ENCODE measurements at regions not wholly inside any gene's neighbourhood (a gene's known extent, or its start where the extent isn't known, plus 50 kb on each side); places are given as distances from the start of the nearest gene placed in this dataset.

DNA sequence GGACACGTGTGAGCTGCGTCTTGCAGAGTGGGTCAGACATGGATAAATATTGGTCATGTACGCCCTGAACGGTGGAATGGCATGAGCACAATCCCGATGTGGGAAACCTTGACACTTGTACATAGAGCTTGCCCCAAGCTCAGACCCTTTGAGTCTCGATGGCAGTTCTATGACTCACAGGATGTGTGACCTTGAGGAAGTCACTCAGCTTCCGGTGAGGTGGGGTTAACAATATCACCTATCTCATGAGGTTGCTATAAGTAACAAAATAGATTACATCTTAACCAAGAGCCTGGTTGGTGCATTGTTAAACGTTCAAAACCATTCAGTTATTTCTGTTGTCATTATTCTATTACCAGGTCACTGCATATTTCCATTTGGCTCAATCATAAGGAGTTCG is 109.1 kb upstream of the TBL1X start:
- no peak for ATAC-seq
- intact Hi-C loops (cut with DNase I), result no loop called here
- no peaks in the 10 kb centered on the region for H3K9me3 ChIP-seq

DNA sequence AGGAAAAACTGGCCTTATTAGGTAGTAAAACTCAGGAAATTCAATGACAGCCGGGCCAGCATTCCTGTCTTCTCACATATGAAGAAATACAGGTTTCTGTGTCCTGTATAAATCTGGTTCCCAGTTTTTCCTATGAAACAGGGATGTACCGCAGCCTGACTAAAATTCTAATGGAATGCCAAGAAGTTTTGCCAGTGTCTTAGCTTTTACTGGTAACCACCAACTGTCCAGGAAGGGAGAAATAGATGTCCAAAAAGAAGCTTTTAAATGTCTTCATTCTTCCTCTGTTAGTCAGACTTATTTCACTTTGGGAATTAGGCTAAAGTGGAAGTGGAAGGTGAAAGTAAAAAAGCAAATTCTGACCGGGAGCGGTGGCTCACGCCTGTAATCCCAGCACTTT is 108.0 kb upstream of the TBL1X start:
- Histone ChIP-seq H3K4me1 (peaks cover 5 to 6% of the 10 kb centered on the region in 2 donors), H3K27ac (no peak overlapping the region), H3K27me3 (no peaks in the 10 kb centered on the region), H3K9me3 (no peaks in the 10 kb centered on the region), H3K36me3 (no peaks in the 10 kb centered on the region), H3K4me3 (no peak overlapping the region)
- intact Hi-C loops (cut with DNase I), result no loop called here
- TF ChIP-seq, protein P1, sequence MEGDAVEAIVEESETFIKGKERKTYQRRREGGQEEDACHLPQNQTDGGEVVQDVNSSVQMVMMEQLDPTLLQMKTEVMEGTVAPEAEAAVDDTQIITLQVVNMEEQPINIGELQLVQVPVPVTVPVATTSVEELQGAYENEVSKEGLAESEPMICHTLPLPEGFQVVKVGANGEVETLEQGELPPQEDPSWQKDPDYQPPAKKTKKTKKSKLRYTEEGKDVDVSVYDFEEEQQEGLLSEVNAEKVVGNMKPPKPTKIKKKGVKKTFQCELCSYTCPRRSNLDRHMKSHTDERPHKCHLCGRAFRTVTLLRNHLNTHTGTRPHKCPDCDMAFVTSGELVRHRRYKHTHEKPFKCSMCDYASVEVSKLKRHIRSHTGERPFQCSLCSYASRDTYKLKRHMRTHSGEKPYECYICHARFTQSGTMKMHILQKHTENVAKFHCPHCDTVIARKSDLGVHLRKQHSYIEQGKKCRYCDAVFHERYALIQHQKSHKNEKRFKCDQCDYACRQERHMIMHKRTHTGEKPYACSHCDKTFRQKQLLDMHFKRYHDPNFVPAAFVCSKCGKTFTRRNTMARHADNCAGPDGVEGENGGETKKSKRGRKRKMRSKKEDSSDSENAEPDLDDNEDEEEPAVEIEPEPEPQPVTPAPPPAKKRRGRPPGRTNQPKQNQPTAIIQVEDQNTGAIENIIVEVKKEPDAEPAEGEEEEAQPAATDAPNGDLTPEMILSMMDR (IDR thresholded peaks at IDR 0.05), result no peak
- no peak for DNase-seq
- ATAC-seq, result no peak

More for the DNA sequence above, 109.1 kb upstream of the TBL1X start:
- Histone ChIP-seq H3K27me3 (no peaks in the 10 kb centered on the region), H3K4me3 (no peak overlapping the region), H3K36me3 (no peaks in the 10 kb centered on the region), H3K4me1 (peaks cover 6 to 7% of the 10 kb centered on the region in 2 donors), H3K27ac (no peak overlapping the region)
- TF ChIP-seq, protein P1 (IDR thresholded peaks at IDR 0.05), result no peak
- DNase-seq, result no peak

DNA sequence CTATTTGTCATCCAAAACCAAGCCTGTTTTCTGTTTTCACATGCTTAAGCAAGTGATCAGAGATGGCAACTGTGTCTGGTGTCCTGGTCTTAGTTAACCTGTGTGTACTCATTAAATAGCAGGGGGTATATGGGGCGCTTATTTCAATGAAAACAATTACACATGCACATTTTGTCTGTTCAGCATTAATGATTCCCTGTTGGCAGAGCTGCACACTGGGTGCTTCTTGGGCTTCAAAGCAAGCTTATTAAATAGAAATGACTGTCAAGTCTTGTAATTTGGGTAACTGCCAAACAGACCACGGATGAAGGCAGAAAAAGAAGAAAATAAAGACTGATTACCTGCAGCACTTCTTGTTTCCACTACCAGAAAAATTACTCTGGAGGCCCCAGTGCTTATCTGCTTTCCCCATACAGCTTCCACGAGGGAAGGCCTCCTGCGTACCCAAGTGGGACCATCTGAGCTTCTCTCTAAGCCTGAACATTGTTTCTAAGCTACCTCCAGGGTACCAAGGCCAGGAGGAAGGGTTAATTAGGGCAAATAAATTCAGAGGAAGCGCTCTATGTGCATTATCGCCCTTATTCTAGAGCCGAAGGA is 107.2 kb upstream of the TBL1X start:
- TF ChIP-seq, protein P1 (IDR thresholded peaks at IDR 0.05), result no peak

DNA sequence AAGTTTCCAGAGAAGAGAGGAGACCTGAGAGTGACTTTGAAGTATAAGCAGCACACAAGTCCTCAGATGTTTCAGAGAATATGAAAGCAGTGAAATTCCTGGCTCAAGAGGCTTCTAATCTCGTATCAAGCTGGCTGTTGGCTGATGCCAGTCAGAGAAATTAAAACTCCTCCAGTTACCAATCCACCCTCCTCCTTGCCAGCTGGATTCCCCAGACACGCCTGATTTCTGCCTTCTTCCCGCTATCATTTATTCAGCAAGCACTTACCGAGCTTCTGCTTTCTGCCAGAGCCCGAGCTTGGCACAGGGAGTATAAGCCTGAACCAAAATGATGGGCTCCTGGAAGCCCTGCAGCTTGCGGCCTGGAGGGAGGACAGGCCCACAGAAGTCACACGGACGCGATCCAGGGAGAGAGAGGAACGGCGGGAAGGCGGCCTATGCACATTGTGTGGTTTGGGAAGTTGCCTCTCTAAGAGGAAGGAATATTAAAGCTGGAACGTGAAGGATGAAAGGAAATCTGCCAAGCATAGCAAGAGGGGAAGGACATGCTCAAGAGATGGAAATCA is 102.4 kb upstream of the TBL1X start:
- H3K4me3 ChIP-seq, result no peak overlapping the region
- intact Hi-C loops (cut with DNase I), result no loop called here
- no peak for DNase-seq
- H3K36me3 ChIP-seq, result no peaks in the 10 kb centered on the region
- TF ChIP-seq, protein P1 (IDR thresholded peaks at IDR 0.05), result no peak
- H3K27ac ChIP-seq, result no peak overlapping the region
- H3K4me1 ChIP-seq, result no peaks in the 10 kb centered on the region
- H3K9me3 ChIP-seq, result no peaks in the 10 kb centered on the region
- no peak for ATAC-seq
- H3K27me3 ChIP-seq, result no peaks in the 10 kb centered on the region

More for the DNA sequence above, 107.2 kb upstream of the TBL1X start:
- Histone ChIP-seq H3K4me1 (no peaks in the 10 kb centered on the region), H3K4me3 (no peak overlapping the region), H3K27me3 (no peaks in the 10 kb centered on the region), H3K9me3 (no peaks in the 10 kb centered on the region), H3K36me3 (no peaks in the 10 kb centered on the region), H3K27ac (no peak overlapping the region)
- DNase-seq, result no peak
- intact Hi-C loops (cut with DNase I), result no loop called here
- ATAC-seq, result no peak

DNA sequence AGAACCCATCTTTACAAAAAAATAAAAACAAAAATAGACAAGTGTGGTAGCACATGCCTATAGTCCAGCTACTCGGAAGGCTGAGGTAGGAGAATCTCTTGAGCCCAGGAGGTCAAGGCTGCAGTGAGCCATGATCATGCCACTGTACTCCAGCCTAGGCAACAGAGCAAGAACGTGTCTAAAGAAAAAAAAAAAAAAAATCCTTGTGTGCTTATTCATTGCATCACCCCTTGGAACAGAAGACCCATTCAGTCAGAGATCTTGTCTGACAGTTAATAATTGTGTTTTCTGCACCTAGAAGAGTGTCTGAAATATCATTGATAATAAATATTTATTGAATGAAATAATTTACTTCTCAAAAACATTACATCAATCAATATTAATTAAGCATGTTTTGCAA is 97.4 kb upstream of the TBL1X start:
- TF ChIP-seq, protein P1 (IDR thresholded peaks at IDR 0.05), result no peak
- H3K9me3 ChIP-seq, result no peaks in the 10 kb centered on the region
- DNase-seq (no peak), ATAC-seq (no peak)
- no peaks in the 10 kb centered on the region for H3K4me1 ChIP-seq
- no peaks in the 10 kb centered on the region for H3K27me3 ChIP-seq
- H3K36me3 ChIP-seq, result no peaks in the 10 kb centered on the region
- H3K4me3 ChIP-seq, result no peak overlapping the region
- intact Hi-C loops (cut with DNase I), result no loop called here
- H3K27ac ChIP-seq, result no peak overlapping the region
